ENCODE measurements at regions not wholly inside any gene's neighbourhood (a gene's known extent, or its start where the extent isn't known, plus 50 kb on each side); places are given as distances from the start of the nearest gene placed in this dataset.

- no peak for DNase-seq (ENCODE audit: low spot score)
Observed at GRCh38 chr13:103272770-103273169, 206.6 kb upstream of the SLC10A2 start.

DNA sequence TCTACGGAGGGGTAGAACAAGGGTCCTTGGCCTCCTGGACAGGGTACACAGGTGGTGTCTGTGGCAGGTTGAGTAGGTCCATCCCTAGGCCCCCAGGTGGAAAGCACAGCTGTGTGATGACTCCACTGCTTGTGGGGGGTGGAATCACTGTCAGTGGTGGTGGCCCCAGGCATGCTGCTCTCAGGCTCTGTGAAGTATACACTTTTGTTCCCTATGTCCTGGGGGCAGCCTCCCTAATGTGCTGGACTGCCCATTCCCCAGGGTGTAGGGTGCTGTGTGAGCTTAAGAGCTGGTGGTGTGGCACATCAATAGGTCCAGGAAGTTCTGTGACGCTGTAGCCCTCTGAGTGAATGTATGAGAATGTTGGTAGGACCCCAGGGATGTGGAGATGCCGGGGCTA lies 197.2 kb upstream of the SLC10A2 start:
- no peak for DNase-seq (ENCODE audit: low spot score)

GRCh38 chr13:103255587-103256301 lies 189.5 kb upstream of the SLC10A2 start:
- no peak for DNase-seq (ENCODE audit: low spot score)

GRCh38 chr13:103250071-103250470 lies 183.9 kb upstream of the SLC10A2 start:
- DNase-seq (ENCODE audit: low spot score), result no peak

DNA sequence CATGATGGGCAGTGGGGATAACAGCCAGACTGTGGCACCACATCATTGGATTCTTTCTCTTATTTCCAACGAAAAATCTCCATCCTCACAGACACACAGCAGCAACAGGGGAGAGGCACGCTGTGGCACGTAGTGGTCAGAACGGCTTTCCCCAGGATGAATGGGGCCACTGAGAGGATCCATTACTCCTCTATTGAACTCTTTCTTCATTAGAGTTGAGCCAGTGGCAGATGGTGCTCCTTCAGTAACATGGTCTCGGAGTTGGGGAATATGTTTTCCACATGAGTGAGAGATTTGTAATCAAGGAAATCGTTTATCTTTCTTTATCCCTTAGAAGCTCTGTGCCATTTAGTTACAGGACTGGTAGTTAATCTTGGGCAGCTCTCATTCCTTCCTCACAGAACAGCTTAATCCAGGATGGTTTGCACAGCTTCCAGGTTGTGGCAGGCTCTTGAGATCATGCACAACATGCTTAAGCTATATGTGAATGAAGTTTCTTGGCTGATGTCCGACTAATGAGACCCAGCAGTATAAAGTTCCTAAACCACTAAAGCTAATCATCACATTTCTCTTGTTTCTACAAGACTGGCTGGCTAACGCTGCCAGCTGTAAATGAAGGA lies 180.5 kb upstream of the SLC10A2 start:
- DNase-seq (ENCODE audit: low spot score), result no peak

GRCh38 chr13:103243495-103243894 lies 177.3 kb upstream of the SLC10A2 start:
- DNase-seq (ENCODE audit: low spot score), result no peak

GRCh38 chr13:103238441-103238840 lies 172.2 kb upstream of the SLC10A2 start:
- no peak for DNase-seq (ENCODE audit: low spot score)

DNA sequence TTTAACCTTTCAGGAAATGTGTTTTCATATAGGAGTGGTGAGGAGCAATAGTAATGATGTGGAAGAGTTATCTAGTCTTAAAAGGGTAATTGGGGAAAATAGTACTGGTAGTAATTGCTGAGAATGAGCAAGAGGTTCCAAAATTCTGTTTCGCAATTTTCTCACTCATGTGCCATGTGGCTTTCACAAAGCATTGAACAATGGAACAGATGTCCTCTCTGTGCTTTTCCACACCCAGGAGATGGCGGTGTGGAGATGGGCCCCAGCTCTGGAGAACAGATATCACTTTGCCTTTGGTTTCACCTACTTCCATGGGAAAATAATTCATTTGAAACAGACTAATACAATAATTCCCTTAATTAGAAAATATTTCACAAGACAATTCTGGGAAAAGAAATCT lies 170.0 kb upstream of the SLC10A2 start:
- DNase-seq (ENCODE audit: low spot score), result no peak

GRCh38 chr13:103229674-103230073 lies 163.5 kb upstream of the SLC10A2 start:
- DNase-seq (ENCODE audit: low spot score), result no peak

- no peak for DNase-seq (ENCODE audit: low spot score)
Observed at GRCh38 chr13:103224804-103225203, 158.6 kb upstream of the SLC10A2 start.

GRCh38 chr13:103222683-103223082 lies 156.5 kb upstream of the SLC10A2 start:
- no peak for DNase-seq (ENCODE audit: low spot score)

- DNase-seq (ENCODE audit: low spot score), result no peak
Observed at GRCh38 chr13:103218253-103218652, 152.0 kb upstream of the SLC10A2 start.

DNA sequence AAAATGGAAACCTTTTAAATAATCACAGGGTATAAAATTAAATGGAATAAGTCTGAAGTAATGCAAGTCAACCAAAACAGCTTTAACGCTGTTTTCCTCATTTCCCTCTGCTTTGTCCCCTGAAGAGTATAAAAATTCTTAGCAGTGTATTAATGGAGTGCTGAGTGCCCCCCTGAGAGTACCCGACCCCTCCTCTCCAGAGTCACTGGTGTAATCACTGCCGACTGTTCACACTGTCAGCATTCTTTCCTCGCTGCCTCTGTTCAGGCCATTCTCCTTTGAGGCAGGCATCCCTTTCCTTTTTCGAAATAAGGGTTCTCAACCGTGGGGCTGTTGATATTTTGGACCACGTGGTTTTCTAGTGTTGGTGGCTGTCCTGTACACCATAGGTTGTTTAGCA lies 146.9 kb upstream of the SLC10A2 start:
- no peak for DNase-seq (ENCODE audit: low spot score)

GRCh38 chr13:103210348-103210747 lies 144.1 kb upstream of the SLC10A2 start:
- no peak for DNase-seq (ENCODE audit: low spot score)

- no peak for DNase-seq (ENCODE audit: low spot score)
Observed at GRCh38 chr13:103203735-103204330, 137.6 kb upstream of the SLC10A2 start.

DNA sequence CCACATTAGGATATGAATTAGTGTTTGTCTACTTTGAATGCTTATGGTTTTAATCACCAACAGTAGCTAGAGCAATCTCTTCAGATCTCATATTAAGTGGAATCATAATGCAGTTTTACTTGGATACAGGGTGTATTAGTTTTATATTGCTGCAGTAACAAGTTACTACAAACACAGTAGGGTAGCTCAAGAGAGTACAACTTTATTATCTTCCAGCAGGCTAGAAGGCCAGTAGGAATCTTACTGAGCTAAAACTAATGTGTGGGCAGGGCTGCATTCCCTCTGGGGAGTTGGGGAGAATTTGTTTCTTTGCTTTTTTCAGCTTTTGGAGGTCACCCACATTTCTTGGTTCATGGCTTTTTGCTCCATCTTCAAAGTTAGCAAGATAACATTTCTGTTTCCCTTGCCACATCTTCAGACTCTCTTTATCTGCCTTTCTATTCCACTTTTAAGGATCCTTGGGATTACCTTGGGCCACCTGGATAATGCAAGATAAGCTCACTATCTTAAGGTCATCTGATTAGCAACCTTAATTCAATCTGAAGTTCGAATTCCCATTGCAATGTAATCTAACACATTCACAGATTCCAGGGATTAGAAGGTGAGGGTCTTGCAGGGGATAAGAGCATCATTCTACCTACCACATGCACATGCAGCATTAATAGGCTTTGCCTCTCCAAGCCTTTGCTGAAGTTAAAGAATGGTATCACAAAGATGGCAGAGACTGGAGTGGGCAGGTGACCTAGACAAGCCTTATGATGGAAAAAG lies 134.1 kb upstream of the SLC10A2 start:
- no peak for DNase-seq (ENCODE audit: low spot score)

DNA sequence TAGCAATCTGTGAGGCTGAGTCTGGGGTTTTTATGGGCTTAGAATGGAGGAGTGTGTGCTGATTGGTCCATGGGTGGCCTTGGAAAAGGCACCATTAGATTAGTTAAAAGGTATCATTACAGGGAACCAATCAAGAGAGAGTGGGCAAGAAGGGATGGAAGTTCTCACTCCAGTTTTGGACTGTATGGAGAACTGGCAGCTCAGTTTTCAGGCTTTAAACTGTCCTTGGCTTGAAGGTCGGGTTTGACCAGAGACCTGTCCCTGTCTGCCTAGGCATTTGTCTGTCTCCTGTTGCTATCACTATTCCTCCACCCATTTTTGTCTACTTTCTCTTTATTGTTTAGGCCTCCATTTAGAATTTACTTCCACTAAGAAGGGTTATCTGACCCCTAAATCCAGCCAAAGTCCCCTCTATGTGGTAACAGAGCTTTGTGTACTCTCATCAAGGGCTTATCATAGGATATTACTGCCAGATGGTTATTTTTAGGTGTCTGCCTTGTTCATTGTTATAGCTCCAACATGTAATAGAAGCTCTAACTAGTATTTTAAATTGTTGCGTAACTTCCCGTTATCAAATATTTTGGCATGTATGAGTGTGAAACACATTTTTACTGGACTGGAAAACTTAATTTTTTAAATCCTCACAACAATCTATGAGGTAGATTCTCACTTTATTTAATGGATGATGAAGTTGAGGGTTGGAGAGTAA lies 133.3 kb upstream of the SLC10A2 start:
- DNase-seq (ENCODE audit: low spot score), result no peak

DNA sequence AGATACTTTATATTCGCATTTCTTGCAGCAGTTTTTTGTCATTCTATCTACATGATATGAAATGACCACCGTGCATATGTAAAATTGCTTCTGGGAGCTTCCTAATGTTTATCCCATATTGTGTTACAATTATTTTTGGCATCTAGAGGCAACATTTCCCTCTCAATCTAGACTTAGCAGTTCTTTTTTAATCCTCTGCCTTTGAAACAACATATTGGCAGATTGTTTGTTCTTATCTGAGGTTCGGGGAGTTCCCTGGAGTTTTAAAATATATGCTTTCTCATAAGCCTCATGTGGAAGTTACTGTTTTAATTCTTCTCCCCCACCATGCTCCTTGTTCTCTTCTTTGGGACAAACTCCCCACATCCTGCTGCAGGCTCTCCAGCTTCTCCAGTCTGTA lies 130.1 kb upstream of the SLC10A2 start:
- no peak for DNase-seq (ENCODE audit: low spot score)

GRCh38 chr13:103195762-103196161 lies 129.5 kb upstream of the SLC10A2 start:
- DNase-seq (ENCODE audit: low spot score), result no peak

DNA sequence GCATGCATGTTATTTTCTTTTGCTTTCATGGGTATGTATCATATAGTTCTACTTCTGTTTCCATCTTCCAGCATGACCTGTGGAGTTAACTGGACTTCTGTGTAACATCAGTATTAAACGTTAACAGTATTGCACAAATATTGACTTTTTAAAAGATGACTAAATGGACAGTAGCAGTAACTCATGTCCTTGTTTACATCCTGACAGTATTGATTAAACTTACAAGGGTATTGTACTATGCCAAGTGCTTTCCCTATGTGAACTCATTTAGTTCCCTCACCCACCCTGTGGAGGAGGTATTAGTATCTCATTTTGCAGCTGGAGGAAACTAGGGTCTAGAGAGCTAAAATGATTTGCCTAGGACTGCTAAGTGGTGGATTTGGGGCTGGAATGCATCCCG lies 128.7 kb upstream of the SLC10A2 start:
- no peak for DNase-seq (ENCODE audit: low spot score)

GRCh38 chr13:103192511-103193135 lies 126.4 kb upstream of the SLC10A2 start:
- DNase-seq (ENCODE audit: low spot score), result no peak

- no peak for DNase-seq (ENCODE audit: low spot score)
Observed at GRCh38 chr13:103190841-103191240, 124.6 kb upstream of the SLC10A2 start.
